Liver (tissue), 8 donors: ENCODE measurements at regions not wholly inside any gene's neighbourhood (a gene's known extent, or its start where the extent isn't known, plus 50 kb on each side); places are given as distances from the start of the nearest gene placed in this dataset.

Experiments
- DNase-seq: peaks from one replicate; pipeline ENCODE4 v3.0.0-alpha.2; 2017; ENCODE audit warnings: low spot score
- H3K27ac ChIP-seq, 2 donors: one replicate each; pipeline ENCODE4 v1.7.0; 2013; ENCODE audit warnings: inconsistent platforms in 2 of 2, low read length in 2 of 2, control low read depth in 1 of 2, low read depth in 1 of 2, mild to moderate bottlenecking in 1 of 2
- H3K27me3 ChIP-seq, 4 donors: one replicate each; pipeline versions ENCODE4 v1.6.1 to v1.7.0; 2013; ENCODE audit warnings: low read length in 3 of 4, inconsistent platforms in 1 of 4, mild to moderate bottlenecking in 1 of 4, moderate library complexity in 1 of 4; ENCODE audit not compliant: control insufficient read depth in 4 of 4, insufficient read depth in 4 of 4
- H3K36me3 ChIP-seq, 4 donors: one replicate each; pipeline versions ENCODE4 v1.6.1 to v1.7.0; 2013; ENCODE audit warnings: low read length in 3 of 4, mild to moderate bottlenecking in 3 of 4, low read depth in 1 of 4, moderate library complexity in 1 of 4; ENCODE audit not compliant: control insufficient read depth in 4 of 4, insufficient read depth in 3 of 4
- H3K4me1 ChIP-seq, 4 donors: one replicate each; pipeline versions ENCODE4 v1.6.1 to v1.7.0; 2013; ENCODE audit warnings: low read length in 3 of 4, mild to moderate bottlenecking in 3 of 4, moderate library complexity in 1 of 4; ENCODE audit not compliant: control insufficient read depth in 4 of 4, insufficient read depth in 4 of 4
- H3K4me3 ChIP-seq, 3 donors: one replicate each; pipeline versions ENCODE4 v1.6.1 to v1.7.0; 2013; ENCODE audit warnings: low read length in 3 of 3, control low read depth in 1 of 3, low read depth in 1 of 3, mild to moderate bottlenecking in 1 of 3
- H3K9ac ChIP-seq, 2 donors: one replicate each; pipeline ENCODE4 v1.7.0; 2013; ENCODE audit warnings: low read length in 2 of 2, mild to moderate bottlenecking in 2 of 2, moderate library complexity in 2 of 2, control low read depth in 1 of 2, low read depth in 1 of 2
- H3K9me3 ChIP-seq, 4 donors: one replicate each; pipeline versions ENCODE4 v1.6.1 to v1.7.0; 2013; ENCODE audit warnings: low read length in 3 of 4; ENCODE audit not compliant: control insufficient read depth in 4 of 4
- CTCF ChIP-seq: fragments of 150-350 bp; IDR thresholded peaks from 2 replicates; pipeline ENCODE4 v1.5.1; 2017; ENCODE audit warnings: improper control_type of control experiment, low read depth, low read length; ENCODE audit not compliant: missing input control
- EGR1 ChIP-seq, 2 donors: IDR thresholded peaks; 2 replicates each; pipeline ENCODE4 v1.6.1; 2016 to 2018; ENCODE audit warnings: antibody characterized with exemption in 2 of 2, low read depth in 2 of 2
- FOXA1 ChIP-seq: IDR thresholded peaks from 2 replicates; pipeline ENCODE4 v1.6.1; 2016; ENCODE audit warnings: antibody characterized with exemption
- FOXA2 ChIP-seq: IDR thresholded peaks from 2 replicates; pipeline ENCODE4 v1.6.1; 2016; ENCODE audit warnings: antibody characterized with exemption
- GABPA ChIP-seq, 2 donors: IDR thresholded peaks in 1 of 2; conservative IDR thresholded peaks in 1 of 2; 2 replicates each; pipeline ENCODE4 v1.6.1; 2016; ENCODE audit warnings: antibody characterized with exemption in 2 of 2, mild to moderate bottlenecking in 1 of 2, moderate library complexity in 1 of 2
- HNF4A ChIP-seq, 2 donors: conservative IDR thresholded peaks; 2 replicates each; pipeline ENCODE4 v1.6.1; 2016; ENCODE audit warnings: antibody characterized with exemption in 2 of 2, mild to moderate bottlenecking in 2 of 2
- HNF4G ChIP-seq: IDR thresholded peaks from 2 replicates; pipeline ENCODE4 v1.6.1; 2016; ENCODE audit warnings: antibody characterized with exemption
- JUND ChIP-seq, 2 donors: IDR thresholded peaks; 2 replicates each; pipeline ENCODE4 v1.6.1; 2016; ENCODE audit warnings: antibody characterized with exemption in 2 of 2
- MAX ChIP-seq: IDR thresholded peaks from 2 replicates; pipeline ENCODE4 v1.6.1; 2016; ENCODE audit warnings: antibody characterized with exemption
- NR2F2 ChIP-seq: IDR thresholded peaks from 2 replicates; pipeline ENCODE4 v1.6.1; 2016; ENCODE audit warnings: antibody characterized with exemption
- RAD21 ChIP-seq, 2 donors: IDR thresholded peaks; 2 replicates each; pipeline ENCODE4 v1.6.1; 2016; ENCODE audit warnings: antibody characterized with exemption in 2 of 2, mild to moderate bottlenecking in 2 of 2
- RXRA ChIP-seq, 2 donors: IDR thresholded peaks; 2 replicates each; pipeline ENCODE4 v1.6.1; 2017 to 2018; ENCODE audit warnings: antibody characterized with exemption in 2 of 2, mild to moderate bottlenecking in 1 of 2
- SP1 ChIP-seq: IDR thresholded peaks from 2 replicates; pipeline ENCODE4 v1.6.1; 2018; ENCODE audit warnings: antibody characterized with exemption, mild to moderate bottlenecking
- TAF1 ChIP-seq: conservative IDR thresholded peaks from 2 replicates; pipeline ENCODE4 v1.6.1; 2016; ENCODE audit warnings: antibody characterized with exemption, mild to moderate bottlenecking
- YY1 ChIP-seq: IDR thresholded peaks from 2 replicates; pipeline ENCODE4 v1.6.1; 2016; ENCODE audit warnings: antibody characterized with exemption, mild to moderate bottlenecking
- WGBS: extraction: QIAGEN DNeasy Blood & Tissue Kit; methylation state at CpG from one replicate; pipeline ENCODE4 v1.1.7; 2013; 5-methylcytosine and 5-hydroxymethylcytosine counted together
- TF ChIP-seq, protein P1 (sequence below): IDR thresholded peaks from 2 replicates; pipeline ENCODE4 v1.6.1; 2016; ENCODE audit warnings: antibody characterized with exemption
- TF ChIP-seq, protein P2 (sequence below): IDR thresholded peaks from 2 replicates; pipeline ENCODE4 v1.6.1; 2016; ENCODE audit warnings: antibody characterized with exemption
- TF ChIP-seq, protein P3 (sequence below): IDR thresholded peaks from 2 replicates; pipeline ENCODE4 v1.6.1; 2016; ENCODE audit warnings: antibody characterized with exemption, mild to moderate bottlenecking
- donor health status: healthy.
- donor health status: healthy.
- donor health status: healthy.
- donor health status: healthy.
- donor health status: healthy.

- Histone ChIP-seq H3K9ac (no peak overlapping the region), H3K4me3 (no peak overlapping the region), H3K9me3 (no peaks in the 10 kb centered on the region), H3K4me1 (no peaks in the 10 kb centered on the region), H3K27me3 (no peaks in the 10 kb centered on the region), H3K27ac (no peak overlapping the region), H3K36me3 (no peaks in the 10 kb centered on the region)
- TF ChIP-seq RAD21 (IDR thresholded peaks at IDR 0.05) (no peak), EGR1 (IDR thresholded peaks at IDR 0.05; ENCODE audit: low read depth in 2 of 2) (no peak), SP1 (no peak), HNF4A (conservative IDR thresholded peaks at IDR 0.05) (no peak), FOXA1 (no peak), RXRA (IDR thresholded peaks at IDR 0.05) (no peak)
- TF ChIP-seq, protein P1, sequence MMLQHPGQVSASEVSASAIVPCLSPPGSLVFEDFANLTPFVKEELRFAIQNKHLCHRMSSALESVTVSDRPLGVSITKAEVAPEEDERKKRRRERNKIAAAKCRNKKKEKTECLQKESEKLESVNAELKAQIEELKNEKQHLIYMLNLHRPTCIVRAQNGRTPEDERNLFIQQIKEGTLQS = no peak
- 89% methylated on average over 1 of the region's 1 CpG for whole genome bisulfite sequencing
- no peak for DNase-seq
Measured at GRCh38 chr1:56145581-56145980, 433.8 kb downstream of the PLPP3 start.

DNA sequence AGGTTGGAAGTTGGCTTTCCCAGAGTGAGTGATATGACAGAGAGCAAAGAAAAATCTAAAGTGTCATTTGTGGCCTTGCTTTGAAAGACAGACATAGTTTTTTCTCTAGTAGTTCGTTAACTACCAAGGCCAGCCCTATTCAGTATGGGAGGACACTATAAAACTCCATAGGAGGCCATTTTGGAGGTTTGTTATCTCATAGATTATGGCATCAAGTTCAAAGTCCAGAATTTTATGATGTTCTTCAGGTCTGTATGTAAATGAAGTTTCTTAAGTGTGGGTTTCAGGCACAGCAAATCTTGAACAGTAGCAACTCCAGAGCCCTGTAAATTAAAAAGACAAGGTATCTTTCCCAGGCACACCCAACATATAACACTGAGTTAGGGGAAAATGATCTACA, 437.1 kb downstream of the PLPP3 start:
- H3K36me3 ChIP-seq = no peaks in the 10 kb centered on the region
- H3K9ac ChIP-seq = no peak overlapping the region
- no peak for DNase-seq
- H3K4me3 ChIP-seq = no peak overlapping the region
- no peaks in the 10 kb centered on the region for H3K4me1 ChIP-seq
- no peaks in the 10 kb centered on the region for H3K27me3 ChIP-seq
- 90% methylated on average over 1 of the region's 1 CpG for WGBS
- TF ChIP-seq FOXA1 = no peak
- TF ChIP-seq JUND (IDR thresholded peaks at IDR 0.05) = no peak
- TF ChIP-seq HNF4A (conservative IDR thresholded peaks at IDR 0.05) = no peak
- TF ChIP-seq TAF1 = no peak
- TF ChIP-seq FOXA2 = no peak
- TF ChIP-seq YY1 = no peak
- TF ChIP-seq, protein P2, sequence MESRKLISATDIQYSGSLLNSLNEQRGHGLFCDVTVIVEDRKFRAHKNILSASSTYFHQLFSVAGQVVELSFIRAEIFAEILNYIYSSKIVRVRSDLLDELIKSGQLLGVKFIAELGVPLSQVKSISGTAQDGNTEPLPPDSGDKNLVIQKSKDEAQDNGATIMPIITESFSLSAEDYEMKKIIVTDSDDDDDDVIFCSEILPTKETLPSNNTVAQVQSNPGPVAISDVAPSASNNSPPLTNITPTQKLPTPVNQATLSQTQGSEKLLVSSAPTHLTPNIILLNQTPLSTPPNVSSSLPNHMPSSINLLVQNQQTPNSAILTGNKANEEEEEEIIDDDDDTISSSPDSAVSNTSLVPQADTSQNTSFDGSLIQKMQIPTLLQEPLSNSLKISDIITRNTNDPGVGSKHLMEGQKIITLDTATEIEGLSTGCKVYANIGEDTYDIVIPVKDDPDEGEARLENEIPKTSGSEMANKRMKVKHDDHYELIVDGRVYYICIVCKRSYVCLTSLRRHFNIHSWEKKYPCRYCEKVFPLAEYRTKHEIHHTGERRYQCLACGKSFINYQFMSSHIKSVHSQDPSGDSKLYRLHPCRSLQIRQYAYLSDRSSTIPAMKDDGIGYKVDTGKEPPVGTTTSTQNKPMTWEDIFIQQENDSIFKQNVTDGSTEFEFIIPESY = no peak
- no peak for TF ChIP-seq SP1
- no peak for TF ChIP-seq MAX
- no peak for TF ChIP-seq EGR1 (IDR thresholded peaks at IDR 0.05; ENCODE audit: low read depth in 2 of 2)
- no peak for TF ChIP-seq GABPA (IDR thresholded peaks at IDR 0.05 in 1 of 2, conservative IDR thresholded peaks at IDR 0.05 in 1 of 2)
- TF ChIP-seq RXRA (IDR thresholded peaks at IDR 0.05) = no peak
- TF ChIP-seq, protein P3, sequence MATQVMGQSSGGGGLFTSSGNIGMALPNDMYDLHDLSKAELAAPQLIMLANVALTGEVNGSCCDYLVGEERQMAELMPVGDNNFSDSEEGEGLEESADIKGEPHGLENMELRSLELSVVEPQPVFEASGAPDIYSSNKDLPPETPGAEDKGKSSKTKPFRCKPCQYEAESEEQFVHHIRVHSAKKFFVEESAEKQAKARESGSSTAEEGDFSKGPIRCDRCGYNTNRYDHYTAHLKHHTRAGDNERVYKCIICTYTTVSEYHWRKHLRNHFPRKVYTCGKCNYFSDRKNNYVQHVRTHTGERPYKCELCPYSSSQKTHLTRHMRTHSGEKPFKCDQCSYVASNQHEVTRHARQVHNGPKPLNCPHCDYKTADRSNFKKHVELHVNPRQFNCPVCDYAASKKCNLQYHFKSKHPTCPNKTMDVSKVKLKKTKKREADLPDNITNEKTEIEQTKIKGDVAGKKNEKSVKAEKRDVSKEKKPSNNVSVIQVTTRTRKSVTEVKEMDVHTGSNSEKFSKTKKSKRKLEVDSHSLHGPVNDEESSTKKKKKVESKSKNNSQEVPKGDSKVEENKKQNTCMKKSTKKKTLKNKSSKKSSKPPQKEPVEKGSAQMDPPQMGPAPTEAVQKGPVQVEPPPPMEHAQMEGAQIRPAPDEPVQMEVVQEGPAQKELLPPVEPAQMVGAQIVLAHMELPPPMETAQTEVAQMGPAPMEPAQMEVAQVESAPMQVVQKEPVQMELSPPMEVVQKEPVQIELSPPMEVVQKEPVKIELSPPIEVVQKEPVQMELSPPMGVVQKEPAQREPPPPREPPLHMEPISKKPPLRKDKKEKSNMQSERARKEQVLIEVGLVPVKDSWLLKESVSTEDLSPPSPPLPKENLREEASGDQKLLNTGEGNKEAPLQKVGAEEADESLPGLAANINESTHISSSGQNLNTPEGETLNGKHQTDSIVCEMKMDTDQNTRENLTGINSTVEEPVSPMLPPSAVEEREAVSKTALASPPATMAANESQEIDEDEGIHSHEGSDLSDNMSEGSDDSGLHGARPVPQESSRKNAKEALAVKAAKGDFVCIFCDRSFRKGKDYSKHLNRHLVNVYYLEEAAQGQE = no peak
- TF ChIP-seq, protein P1 = no peak
- no peak for TF ChIP-seq RAD21 (IDR thresholded peaks at IDR 0.05)
- TF ChIP-seq CTCF = no peak
- no peak for TF ChIP-seq HNF4G
- no peak for TF ChIP-seq NR2F2
- H3K27ac ChIP-seq = no peak overlapping the region
- no peaks in the 10 kb centered on the region for H3K9me3 ChIP-seq
